ENCODE measurements at regions not wholly inside any gene's neighbourhood (a gene's known extent, or its start where the extent isn't known, plus 50 kb on each side); places are given as distances from the start of the nearest gene placed in this dataset.
A peak's percentile ranks its signal among the peaks of the same experiment; 100 is the strongest.

DNA sequence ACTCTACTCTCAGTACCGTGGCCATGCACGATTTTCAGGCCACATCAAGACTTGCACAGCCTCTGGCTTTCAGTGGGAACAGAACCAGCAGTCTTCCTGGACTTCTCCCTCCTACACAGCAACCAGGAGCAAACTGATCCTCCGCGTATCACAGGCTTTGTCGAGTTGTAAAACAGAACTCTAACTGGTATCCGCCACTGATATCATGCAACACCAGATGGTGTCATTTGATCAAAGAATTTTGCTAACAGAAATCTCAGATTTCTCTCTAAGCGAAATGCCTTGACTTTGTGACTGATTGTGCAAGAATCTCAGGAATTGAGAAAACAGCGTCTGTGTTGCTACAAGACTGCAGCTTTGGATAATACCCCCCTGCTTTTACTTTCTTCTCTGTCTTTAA, 85.7 kb downstream of the COPS8 start:
- peak; percentile 17 to 42 (median 34) for DNase-seq

DNA sequence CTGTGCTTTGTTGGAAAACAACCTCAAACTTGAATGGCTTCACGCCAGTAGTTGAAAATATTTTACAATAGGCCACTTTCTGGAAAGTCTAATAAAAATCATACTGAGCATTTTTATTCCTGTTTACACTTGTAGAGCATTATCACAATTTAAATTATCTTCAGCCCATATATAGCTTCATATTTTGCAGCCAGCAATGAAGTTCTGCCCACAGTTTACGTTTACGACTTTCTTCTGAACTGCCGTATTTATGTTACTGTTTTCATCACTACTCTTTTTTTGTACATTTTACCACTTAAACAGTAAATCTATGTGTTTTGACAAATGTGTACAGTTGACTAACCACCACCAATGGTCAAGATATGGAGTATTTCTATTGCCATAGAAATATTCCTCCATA, 86.2 kb downstream of the COPS8 start:
- no peak for DNase-seq

- DNase-seq = no peak
Observed at GRCh38 chr2:237177052-237177451, 91.4 kb downstream of the COPS8 start.

GRCh38 chr2:237177986-237178385, 92.3 kb downstream of the COPS8 start:
- no peak for DNase-seq

GRCh38 chr2:237178396-237178795, 92.7 kb downstream of the COPS8 start:
- DNase-seq = no peak

DNA sequence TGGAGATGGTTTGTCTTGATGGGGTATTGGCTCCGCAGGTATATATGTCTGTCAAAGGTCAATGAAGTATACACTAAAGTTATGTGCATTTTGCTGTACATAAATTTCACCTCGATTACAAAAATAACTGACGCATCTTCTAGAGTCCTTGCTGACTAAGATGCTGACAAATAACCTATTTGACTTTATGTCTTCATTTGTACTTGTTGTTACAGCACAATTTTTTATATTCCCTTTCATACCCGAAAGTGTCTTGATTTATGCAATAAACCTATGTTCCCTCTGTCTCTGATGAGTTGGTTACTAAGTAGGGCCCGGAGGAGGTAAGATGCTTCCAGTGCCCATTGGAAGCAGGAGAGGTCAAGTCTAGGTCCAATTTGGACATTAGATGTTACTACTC, 93.5 kb downstream of the COPS8 start:
- DNase-seq = no peak

- DNase-seq = no peak
Observed at GRCh38 chr2:237180187-237180586, 94.5 kb downstream of the COPS8 start.

GRCh38 chr2:237180987-237181386, 95.3 kb downstream of the COPS8 start:
- DNase-seq = no peak

- peak; percentile 76 to 92 (median 76) for DNase-seq
Observed at GRCh38 chr2:237181844-237182243, 96.2 kb downstream of the COPS8 start.

DNA sequence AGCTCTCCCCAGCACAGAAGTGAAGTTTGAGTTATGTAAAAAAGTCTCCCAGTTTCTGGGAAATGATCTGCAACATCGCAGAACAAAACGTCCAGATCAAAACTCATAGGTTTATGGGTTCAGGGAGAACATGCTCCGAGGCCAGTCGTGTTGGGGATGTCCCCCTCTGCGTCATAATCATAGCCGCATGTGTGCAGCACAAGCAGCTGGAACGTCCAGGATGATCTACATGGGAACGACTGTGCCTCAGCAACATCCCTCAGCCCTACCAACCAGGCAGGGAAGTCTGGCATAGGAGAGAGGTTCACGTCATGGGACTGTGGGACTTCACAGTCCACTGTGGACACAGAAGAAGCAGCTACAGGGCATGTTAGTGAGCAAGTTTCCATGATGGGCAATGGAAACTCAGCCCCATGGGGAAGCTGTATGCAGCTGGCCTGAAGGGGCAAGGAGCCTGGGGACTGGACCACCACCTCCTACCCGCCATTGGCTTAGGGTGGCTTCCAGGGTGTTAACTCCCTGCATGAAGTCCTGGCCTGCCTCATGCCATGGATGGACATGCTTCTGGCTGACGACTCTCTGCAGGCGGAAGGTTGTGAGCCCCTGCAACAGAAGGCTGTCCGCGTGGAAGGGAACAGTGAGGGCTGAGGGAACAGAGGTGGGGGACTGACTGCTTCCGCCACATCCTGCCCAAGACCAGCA, 96.9 kb downstream of the COPS8 start:
- no peak for DNase-seq

DNA sequence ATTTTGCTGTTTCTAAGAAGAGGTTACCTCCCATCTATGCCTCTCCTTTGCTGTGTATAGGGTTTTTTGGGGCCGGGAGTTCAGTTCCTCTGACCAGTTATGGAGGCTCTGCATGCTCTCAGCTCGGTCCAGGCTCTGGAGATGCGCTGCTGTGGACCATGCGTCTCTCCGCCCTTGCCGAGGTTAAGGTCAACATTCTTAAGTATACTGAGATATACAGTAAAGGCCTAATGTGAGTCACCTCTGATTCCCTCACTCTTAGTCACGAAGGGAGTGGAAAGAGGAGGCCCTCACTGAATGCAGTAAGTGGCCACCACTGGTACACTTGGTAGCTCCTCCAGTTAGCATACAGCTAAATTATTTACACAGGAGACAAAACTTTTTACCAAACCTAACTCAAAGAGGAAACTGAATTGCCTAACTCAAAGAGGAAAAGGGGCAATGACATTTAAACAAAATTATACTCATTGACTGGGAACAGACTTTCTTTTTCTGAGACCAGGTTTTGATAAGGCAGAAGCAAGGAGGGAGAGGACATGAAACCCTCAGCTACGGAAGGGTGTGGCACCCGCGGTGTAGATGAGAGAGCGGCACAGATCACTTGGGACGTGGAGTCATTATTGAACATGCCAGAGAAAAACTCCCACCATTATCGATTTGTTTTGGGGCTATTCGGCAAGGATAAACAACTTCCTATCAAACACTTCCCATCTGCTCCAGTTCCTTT, 98.7 kb downstream of the COPS8 start:
- DNase-seq = peak in 1 of 4 experiments; percentile 44

DNA sequence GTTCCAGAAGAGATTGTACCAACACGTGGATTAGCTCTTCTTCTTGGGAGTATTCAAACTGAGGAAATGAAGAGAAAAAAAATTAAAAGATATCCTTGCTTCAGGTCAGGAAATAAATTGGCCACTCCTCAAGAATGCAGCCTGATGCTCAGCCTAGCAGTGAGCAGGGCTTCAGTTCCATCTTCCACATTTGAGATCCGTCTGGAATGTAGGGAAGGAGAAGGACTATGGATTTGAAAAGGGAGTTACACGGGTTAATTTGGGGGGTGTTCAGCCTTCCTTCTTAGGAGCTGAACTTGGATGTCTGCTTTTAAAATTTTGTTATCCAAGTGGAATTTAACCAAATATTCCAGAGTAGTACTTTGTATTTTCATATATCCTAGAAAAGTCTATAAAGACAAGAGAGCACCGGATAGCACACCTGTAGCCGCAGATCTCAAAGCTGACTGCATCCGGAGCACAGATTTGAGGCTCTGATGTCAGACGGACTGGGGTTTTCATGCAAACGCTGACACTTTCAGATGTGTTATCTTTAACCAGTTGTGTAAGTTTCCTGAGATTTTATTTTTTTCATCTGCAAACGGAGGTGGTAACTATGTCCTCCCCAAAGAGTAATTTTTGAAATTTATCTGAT, 99.3 kb downstream of the COPS8 start:
- no peak for DNase-seq

DNA sequence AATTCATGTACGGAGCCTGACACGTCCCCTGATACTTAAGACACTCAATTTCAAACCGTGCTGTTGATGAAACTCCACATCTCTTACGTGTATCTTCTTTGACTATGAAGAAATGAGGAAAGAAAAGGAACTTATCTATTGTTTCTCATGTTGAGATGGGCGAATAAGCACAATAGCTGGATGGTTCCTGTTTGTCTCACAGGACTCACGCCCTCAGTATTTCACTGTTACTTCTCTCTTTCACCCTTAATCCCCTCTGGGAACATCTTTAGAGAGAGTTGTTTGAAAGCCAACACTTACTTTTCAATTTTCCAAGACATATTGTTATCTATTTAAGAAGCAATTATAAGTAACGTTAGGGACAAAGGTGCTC, 99.8 kb downstream of the COPS8 start:
- DNase-seq = peak; percentile 48 to 80 (median 62)

DNA sequence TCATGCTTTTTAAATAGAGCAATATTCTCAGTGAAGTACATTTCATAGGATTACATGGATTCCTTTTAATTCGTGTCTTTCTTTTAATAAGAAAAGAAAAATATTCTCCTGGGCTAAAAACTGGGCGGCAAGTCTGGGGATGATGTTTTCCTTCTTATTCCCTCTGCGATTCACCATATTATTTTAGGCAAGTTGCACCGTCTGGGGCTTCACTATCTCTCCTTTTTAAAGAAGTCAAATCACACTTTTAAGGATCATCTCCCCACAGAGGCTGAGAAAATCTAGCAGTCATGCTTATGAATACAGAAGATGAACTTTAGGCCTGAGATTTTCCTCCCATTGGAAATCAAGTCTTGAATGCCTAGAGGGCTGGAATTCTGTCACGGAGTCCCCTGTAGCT, 104.1 kb downstream of the COPS8 start:
- no peak for DNase-seq

DNA sequence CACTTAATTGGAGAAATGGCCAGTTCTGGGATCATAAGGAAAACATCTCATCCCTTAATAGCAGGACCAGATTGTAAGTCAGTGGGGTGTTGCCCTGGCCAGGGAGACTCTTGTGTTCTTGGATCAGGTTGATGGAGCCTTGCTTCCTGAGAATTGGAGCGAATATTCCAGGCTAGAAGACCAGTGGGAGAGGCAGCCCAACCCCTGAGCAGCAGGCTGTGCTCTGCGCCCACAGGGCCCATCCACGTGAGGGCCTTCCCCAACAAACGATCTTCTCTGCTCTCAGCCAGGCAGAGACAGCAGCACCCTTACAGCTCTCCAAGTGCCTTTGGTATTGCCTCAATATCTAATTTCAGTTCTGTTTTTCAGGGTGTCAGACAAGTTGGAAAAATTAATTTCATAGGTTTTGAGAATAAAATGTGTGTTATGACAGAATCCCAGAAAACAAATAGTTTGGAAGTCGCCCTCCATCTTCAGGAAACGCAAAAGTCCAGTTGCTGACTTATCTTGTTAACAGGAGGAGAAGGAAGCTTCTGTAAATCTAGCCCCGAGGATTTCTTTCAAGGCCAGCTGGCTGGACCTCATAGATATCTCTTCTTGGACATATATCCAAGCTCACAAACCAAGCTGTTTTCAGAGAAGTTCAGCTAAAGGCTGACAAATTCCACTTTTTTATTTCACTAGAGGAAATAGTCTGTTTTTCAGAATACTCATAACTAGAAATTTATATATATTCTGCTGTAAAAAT, 105.5 kb downstream of the COPS8 start:
- peak in 3 of 4 experiments; percentile 43 to 53 (median 44) for DNase-seq

DNA sequence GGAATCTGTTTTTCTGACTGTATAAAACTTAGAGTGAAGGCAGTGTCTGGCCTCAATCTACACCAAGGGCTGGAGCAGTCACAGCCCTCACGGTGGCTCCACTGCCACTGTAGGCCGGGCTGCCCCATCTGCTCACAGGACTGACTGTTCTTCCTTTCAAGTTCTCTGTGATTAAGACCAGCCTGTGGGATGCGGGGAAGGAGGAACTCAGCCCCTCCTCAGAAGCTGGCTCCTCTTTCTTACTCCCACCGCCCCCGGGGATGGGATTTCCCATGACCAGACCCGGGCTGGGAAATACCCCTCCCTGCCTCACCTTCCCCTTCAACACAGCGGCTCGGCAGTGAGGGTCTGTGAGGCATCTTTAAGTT, 106.0 kb downstream of the COPS8 start:
- peak in 2 of 4 experiments; percentile 50 to 51 for DNase-seq

- no peak for DNase-seq
Observed at GRCh38 chr2:237192881-237193280, 107.2 kb downstream of the COPS8 start.

DNA sequence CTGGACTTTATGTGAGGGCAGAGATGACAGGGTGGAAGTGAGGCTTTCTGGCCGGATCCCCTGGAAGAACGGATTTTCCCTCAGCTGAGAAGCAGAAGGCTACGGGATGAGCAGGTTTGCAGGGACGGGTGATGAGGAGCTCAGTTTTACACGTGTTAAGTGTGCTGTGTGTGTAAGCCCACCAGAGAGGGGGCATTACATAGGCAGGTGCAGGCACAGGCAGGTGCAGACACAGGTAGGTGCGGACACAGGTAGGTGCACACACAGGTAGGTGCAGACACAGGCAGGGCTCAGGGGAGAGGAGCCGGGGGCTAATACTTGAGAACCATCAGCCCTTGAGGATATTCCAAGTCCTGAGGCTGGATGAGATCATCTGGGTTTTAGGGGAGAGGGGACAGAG, 107.7 kb downstream of the COPS8 start:
- no peak for DNase-seq

GRCh38 chr2:237194081-237194480, 108.4 kb downstream of the COPS8 start:
- DNase-seq = no peak

DNA sequence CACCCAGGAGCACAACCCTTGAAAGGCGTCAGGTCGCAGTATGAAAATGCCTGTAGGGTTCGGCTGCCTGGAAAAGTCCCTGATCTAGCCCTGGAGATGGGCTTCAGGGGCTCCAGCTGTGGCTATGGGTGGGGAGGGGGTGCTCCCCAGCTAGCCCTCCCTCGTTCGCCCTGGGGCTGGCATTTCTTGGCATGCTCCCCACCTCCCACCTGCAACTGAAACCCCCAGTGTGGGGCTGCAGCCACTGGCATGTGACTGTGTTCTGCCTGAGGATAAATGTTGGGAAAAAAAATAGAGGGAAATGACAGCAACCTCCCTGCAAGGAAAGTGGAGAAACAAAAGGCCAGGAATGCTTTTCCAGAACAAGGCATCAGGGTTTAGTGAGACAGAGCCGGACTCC, 109.2 kb downstream of the COPS8 start:
- no peak for DNase-seq

GRCh38 chr2:237195396-237196120, 109.9 kb downstream of the COPS8 start:
- DNase-seq = no peak

- no peak for DNase-seq
Observed at GRCh38 chr2:237196409-237196808, 110.7 kb downstream of the COPS8 start.

Data from suppressor macrophage (primary cell).